ACHN (cell line): ENCODE measurements at regions not wholly inside any gene's neighbourhood (a gene's known extent, or its start where the extent isn't known, plus 50 kb on each side); places are given as distances from the start of the nearest gene placed in this dataset.

ENCODE experiments used
- DNase-seq: peaks from one replicate; pipeline ENCODE4 v3.0.0-alpha.2; 2015
- in situ Hi-C: cut with HindIII; loops from 2 replicates; pipeline ENCODE4 v1.10.0; 2017; ENCODE audit warnings: low sequenced_read_pairs, low pct_ligation_motif_present, low pct_unique_long_range_greater_than_20kb

- in situ Hi-C loops: no loop called here
- no peak for DNase-seq
These were observed 140.4 kb downstream of the CARTPT start for GRCh38 chr5:71859515-71859914.

GRCh38 chr5:71860048-71860447 is 141.0 kb downstream of the CARTPT start:
- in situ Hi-C loops: no loop called here
- DNase-seq: no peak

GRCh38 chr5:71861682-71862081 is 142.6 kb downstream of the CARTPT start:
- no peak for DNase-seq
- in situ Hi-C loops: no loop called here

- in situ Hi-C loops: no loop called here
- DNase-seq: no peak
These were observed 143.0 kb downstream of the CARTPT start for GRCh38 chr5:71862087-71862486.

GRCh38 chr5:71862507-71863060 is 143.5 kb downstream of the CARTPT start:
- no peak for DNase-seq
- in situ Hi-C loops: no loop called here

GRCh38 chr5:71864730-71865601 is 145.9 kb downstream of the CARTPT start:
- in situ Hi-C loops: no loop called here
- DNase-seq: no peak

GRCh38 chr5:71865665-71866320 is 146.7 kb downstream of the CARTPT start:
- in situ Hi-C loops: no loop called here
- no peak for DNase-seq

GRCh38 chr5:71872311-71872864 is 153.3 kb downstream of the CARTPT start:
- DNase-seq: no peak
- in situ Hi-C loops: no loop called here

- in situ Hi-C loops: no loop called here
- DNase-seq: no peak
These were observed 154.1 kb downstream of the CARTPT start for GRCh38 chr5:71873191-71873591.

GRCh38 chr5:71874521-71874920 is 155.4 kb downstream of the CARTPT start:
- DNase-seq: no peak
- in situ Hi-C loops: no loop called here

- in situ Hi-C loops: no loop called here
- DNase-seq: no peak
These were observed 158.4 kb downstream of the CARTPT start for GRCh38 chr5:71877511-71877910.

- in situ Hi-C loops: no loop called here
- no peak for DNase-seq
These were observed 161.5 kb downstream of the CARTPT start for GRCh38 chr5:71880536-71880935.

GRCh38 chr5:71882826-71883741 is 164.0 kb downstream of the CARTPT start:
- in situ Hi-C loops: no loop called here
- DNase-seq: no peak

GRCh38 chr5:71883742-71884103 is 164.6 kb downstream of the CARTPT start:
- in situ Hi-C loops: no loop called here
- no peak for DNase-seq

GRCh38 chr5:71884926-71885325 is 165.9 kb downstream of the CARTPT start:
- no peak for DNase-seq
- in situ Hi-C loops: no loop called here

GRCh38 chr5:71886406-71886805 is 167.3 kb downstream of the CARTPT start:
- no peak for DNase-seq
- in situ Hi-C loops: no loop called here

GRCh38 chr5:71887680-71888079 is 168.6 kb downstream of the CARTPT start:
- in situ Hi-C loops: no loop called here
- peak; percentile 79 for DNase-seq

GRCh38 chr5:71891406-71891805 is 172.3 kb downstream of the CARTPT start:
- DNase-seq: no peak
- in situ Hi-C loops: no loop called here

- in situ Hi-C loops: no loop called here
- no peak for DNase-seq
These were observed 172.8 kb downstream of the CARTPT start for GRCh38 chr5:71891856-71892255.
